DMS153 (cell line): ENCODE measurements at regions not wholly inside any gene's neighbourhood (a gene's known extent, or its start where the extent isn't known, plus 50 kb on each side); places are given as distances from the start of the nearest gene placed in this dataset.

Experiments used
- DNase-seq: peaks from one replicate; lab custom pipeline; 2025; lab: John Stamatoyannopoulos, UW

- no peak for DNase-seq
These were observed 53.5 kb upstream of the CCDC54 start for GRCh38 chr3:107323723-107324122.

- DNase-seq: no peak
These were observed 51.8 kb upstream of the CCDC54 start for GRCh38 chr3:107325446-107325845.
